Smooth muscle cell (in vitro differentiated cells): ENCODE measurements at regions not wholly inside any gene's neighbourhood (a gene's known extent, or its start where the extent isn't known, plus 50 kb on each side); places are given as distances from the start of the nearest gene placed in this dataset.

Experiments used
- DNase-seq: peaks from one replicate; lab custom pipeline; 2025; ENCODE audit not compliant: unreplicated experiment; lab: John Stamatoyannopoulos, UW
- H2AFZ ChIP-seq: fragments of 200-600 bp; sonication (generic); 2 replicates; pipeline ENCODE4 v1.6.0; 2016; ENCODE audit warnings: antibody characterized with exemption, low read depth, mild to moderate bottlenecking
- H3F3A ChIP-seq: fragments of 200-600 bp; sonication (generic); 2 replicates; pipeline ENCODE4 v1.6.0; 2017; ENCODE audit warnings: antibody characterized with exemption, low read depth
- H3K27ac ChIP-seq: fragments of 200-600 bp; sonication (generic); 2 replicates; pipeline ENCODE4 v1.5.1; 2016; ENCODE audit warnings: low read depth, mild to moderate bottlenecking
- H3K27me3 ChIP-seq: fragments of 200-600 bp; sonication (generic); 2 replicates; pipeline ENCODE4 v1.6.1; 2016; ENCODE audit warnings: low read depth, mild to moderate bottlenecking
- H3K36me3 ChIP-seq: fragments of 200-600 bp; sonication (generic); 2 replicates; pipeline ENCODE4 v1.5.1; 2016; ENCODE audit warnings: low read depth
- H3K4me1 ChIP-seq: fragments of 200-600 bp; sonication (generic); 2 replicates; pipeline ENCODE4 v1.5.1; 2016; ENCODE audit warnings: low read depth
- H3K4me2 ChIP-seq: fragments of 200-600 bp; sonication (generic); 2 replicates; pipeline ENCODE4 v1.6.0; 2016; ENCODE audit warnings: mild to moderate bottlenecking
- H3K4me3 ChIP-seq: fragments of 200-600 bp; sonication (generic); 2 replicates; pipeline ENCODE4 v1.5.1; 2016; ENCODE audit warnings: mild to moderate bottlenecking
- H3K79me2 ChIP-seq: fragments of 200-600 bp; sonication (generic); 2 replicates; pipeline ENCODE4 v1.6.0; 2016; ENCODE audit warnings: low read depth, mild to moderate bottlenecking
- H3K9ac ChIP-seq: fragments of 200-600 bp; sonication (generic); 2 replicates; pipeline ENCODE4 v1.6.0; 2016; ENCODE audit warnings: low read depth
- H3K9me3 ChIP-seq: fragments of 200-600 bp; sonication (generic); replicated peaks from 2 replicates; pipeline ENCODE4 v1.5.1; 2016; ENCODE audit warnings: low read depth
- H4K20me1 ChIP-seq: fragments of 200-600 bp; sonication (generic); 2 replicates; pipeline ENCODE4 v1.6.0; 2016; ENCODE audit warnings: low read depth
- CTCF ChIP-seq: fragments of 200-600 bp; sonication (generic); IDR thresholded peaks from 2 replicates; pipeline ENCODE4 v1.5.1; 2017; ENCODE audit warnings: borderline replicate concordance, mild to moderate bottlenecking, antibody characterized with exemption; ENCODE audit not compliant: insufficient read depth, poor library complexity, severe bottlenecking
- whole genome bisulfite sequencing: methylation state at CpG from one replicate; pipeline ENCODE4 v1.1.7; 2016; ENCODE audit warnings: low lambda C conversion rate; 5-methylcytosine and 5-hydroxymethylcytosine counted together

GRCh38 chr4:162503868-162504267 is 340.1 kb upstream of the FSTL5 start:
- Histone ChIP-seq H3F3A (no peaks in the 10 kb centered on the region), H4K20me1 (no peaks in the 10 kb centered on the region), H3K9ac (no peak overlapping the region), H3K9me3 (no peaks in the 10 kb centered on the region), H3K4me1 (peaks cover 5% of the 10 kb centered on the region), H3K79me2 (no peaks in the 10 kb centered on the region), H3K27me3 (no peaks in the 10 kb centered on the region), H3K36me3 (no peaks in the 10 kb centered on the region), H2AFZ (no peak overlapping the region), H3K27ac (no peak overlapping the region), H3K4me2 (no peak overlapping the region), H3K4me3 (no peak overlapping the region)
- no peak for DNase-seq
- TF ChIP-seq CTCF = no peak
- WGBS = 88% methylated on average over 4 of the region's 4 CpGs

- Histone ChIP-seq H3K4me2 (no peak overlapping the region), H3F3A (no peaks in the 10 kb centered on the region), H3K27me3 (no peaks in the 10 kb centered on the region), H4K20me1 (no peaks in the 10 kb centered on the region), H3K4me1 (peaks cover 5% of the 10 kb centered on the region), H3K9ac (no peak overlapping the region), H2AFZ (no peak overlapping the region), H3K36me3 (no peaks in the 10 kb centered on the region), H3K79me2 (no peaks in the 10 kb centered on the region), H3K4me3 (no peak overlapping the region), H3K9me3 (no peaks in the 10 kb centered on the region), H3K27ac (no peak overlapping the region)
- no peak for TF ChIP-seq CTCF
- DNase-seq = no peak
Observed at GRCh38 chr4:162502109-162502508, 338.3 kb upstream of the FSTL5 start.

GRCh38 chr4:162499478-162499877 is 335.7 kb upstream of the FSTL5 start:
- H3K27me3 ChIP-seq = no peaks in the 10 kb centered on the region
- H3K9me3 ChIP-seq = no peaks in the 10 kb centered on the region
- peak; percentile 41 for TF ChIP-seq CTCF
- no peaks in the 10 kb centered on the region for H3F3A ChIP-seq
- no peak overlapping the region for H3K27ac ChIP-seq
- H3K4me3 ChIP-seq = no peak overlapping the region
- no peaks in the 10 kb centered on the region for H3K4me1 ChIP-seq
- no peaks in the 10 kb centered on the region for H4K20me1 ChIP-seq
- H3K4me2 ChIP-seq = no peak overlapping the region
- no peaks in the 10 kb centered on the region for H3K36me3 ChIP-seq
- no peaks in the 10 kb centered on the region for H3K79me2 ChIP-seq
- no peak for DNase-seq
- H2AFZ ChIP-seq = no peak overlapping the region
- H3K9ac ChIP-seq = no peak overlapping the region
- WGBS = 92% methylated on average over 1 of the region's 1 CpG

GRCh38 chr4:162498168-162498567 is 334.4 kb upstream of the FSTL5 start:
- no peaks in the 10 kb centered on the region for H3F3A ChIP-seq
- no peaks in the 10 kb centered on the region for H3K4me1 ChIP-seq
- no peaks in the 10 kb centered on the region for H3K79me2 ChIP-seq
- no peak for TF ChIP-seq CTCF
- no peak overlapping the region for H3K27ac ChIP-seq
- no peak overlapping the region for H3K9ac ChIP-seq
- H3K27me3 ChIP-seq = no peaks in the 10 kb centered on the region
- no peaks in the 10 kb centered on the region for H3K36me3 ChIP-seq
- 59% methylated on average over 2 of the region's 2 CpGs for WGBS
- H4K20me1 ChIP-seq = no peaks in the 10 kb centered on the region
- peak overlapping the region; percentile 48 for H3K4me3 ChIP-seq
- DNase-seq = no peak
- peak overlapping the region; percentile 82 for H3K4me2 ChIP-seq
- peak overlapping the region; percentile 41 for H2AFZ ChIP-seq
- H3K9me3 ChIP-seq = no peaks in the 10 kb centered on the region
